Stomach (tissue), 8 donors: ENCODE measurements at regions not wholly inside any gene's neighbourhood (a gene's known extent, or its start where the extent isn't known, plus 50 kb on each side); places are given as distances from the start of the nearest gene placed in this dataset.

Experiments
- DNase-seq, 2 donors: peaks; one replicate each; pipeline versions ENCODE4 v3.0.0 to v3.0.0-alpha.2; 2013 to 2019
- H3K27ac ChIP-seq, 5 donors: fragments of 200-600 bp in 4 of 5; sonication (generic) in 4 of 5; one replicate each; pipeline ENCODE4 v1.5.1; 2013 to 2019; ENCODE audit warnings: mild to moderate bottlenecking in 1 of 5, moderate library complexity in 1 of 5
- H3K27me3 ChIP-seq, 3 donors: fragments of 200-600 bp; sonication (generic); one replicate each; pipeline ENCODE4 v1.5.1; 2017 to 2019; ENCODE audit warnings: mixed run types in 1 of 3
- H3K36me3 ChIP-seq, 4 donors: fragments of 200-600 bp; sonication (generic); 1 replicate in 3 of 4; 2 replicates in 1 of 4; pipeline ENCODE4 v1.5.1; 2016 to 2019
- H3K4me1 ChIP-seq, 4 donors: fragments of 200-600 bp; sonication (generic); one replicate each; pipeline ENCODE4 v1.5.1; 2016 to 2019
- H3K4me3 ChIP-seq, 4 donors: fragments of 200-600 bp; sonication (generic) in 3 of 4; one replicate each; pipeline ENCODE4 v1.5.1; 2016 to 2019; ENCODE audit warnings: mild to moderate bottlenecking in 1 of 4
- H3K9me3 ChIP-seq, 4 donors: fragments of 200-600 bp; sonication (generic); one replicate each; pipeline ENCODE4 v1.5.1; 2016 to 2019
- CTCF ChIP-seq, 7 experiments: fragments of 450-650 bp in 4 of 7; fragments of 200-600 bp in 3 of 7; sonication (generic) in 3 of 7; IDR thresholded peaks; one replicate each; pipeline ENCODE4 v1.5.1; 2016 to 2019; ENCODE audit warnings: antibody characterized with exemption in 7 of 7, control low read depth in 2 of 7, mild to moderate bottlenecking in 1 of 7
- EP300 ChIP-seq: sonication (generic); formaldehyde crosslinking; IDR thresholded peaks from one replicate; pipeline ENCODE4 v1.6.1; 2017; ENCODE audit warnings: antibody characterized with exemption
- POLR2A ChIP-seq, 4 donors: fragments of 450-650 bp; IDR thresholded peaks; one replicate each; pipeline ENCODE4 v1.6.1; 2016; ENCODE audit warnings: antibody characterized with exemption in 4 of 4, control low read depth in 2 of 4, mild to moderate bottlenecking in 1 of 4, moderate library complexity in 1 of 4
- POLR2AphosphoS5 ChIP-seq, 3 donors: sonication (generic); formaldehyde crosslinking; IDR thresholded peaks; one replicate each; pipeline ENCODE4 v1.6.1; 2016; ENCODE audit warnings: antibody characterized with exemption in 3 of 3
- WGBS, 5 donors: extraction: QIAGEN DNeasy Blood & Tissue Kit in 3 of 5; methylation state at CpG; one replicate each; pipeline versions ENCODE4 v1.1.5 to v1.1.7; 2013 to 2018; 5-methylcytosine and 5-hydroxymethylcytosine counted together
- intact Hi-C: fragments of 100-400 bp; cut with DNase I; formaldehyde crosslinking; loops from one replicate; pipeline ENCODE4 v1.15.1; 2023; ENCODE audit warnings: low total_unique reads
- donor health status: healthy with polysubstance abuse.
- donor health status: Bipolar disorder and iron deficiency.
- donor health status: healthy.

- DNase-seq = no peak
- Histone ChIP-seq H3K36me3 (no peaks in the 10 kb centered on the region), H3K27me3 (peaks cover 0 to 28% (median 8%) of the 10 kb centered on the region in 3 donors), H3K4me3 (no peak overlapping the region), H3K4me1 (no peaks in the 10 kb centered on the region), H3K27ac (no peak overlapping the region), H3K9me3 (peaks cover 0 to 3% (median 0%) of the 10 kb centered on the region in 4 donors)
- intact Hi-C loops = no loop called here
- WGBS, 5 donors = 66 to 83% (median 74%) methylated on average over 6 of the region's 6 CpGs
- no peak for TF ChIP-seq CTCF (IDR thresholded peaks at IDR 0.05)
- no peak for TF ChIP-seq EP300
- no peak for TF ChIP-seq POLR2A (IDR thresholded peaks at IDR 0.05)
- TF ChIP-seq POLR2AphosphoS5 (IDR thresholded peaks at IDR 0.05) = no peak
These were observed 425.8 kb upstream of the B3GAT1 start for GRCh38 chr11:134837887-134838232.

- Histone ChIP-seq H3K4me1 (no peaks in the 10 kb centered on the region), H3K9me3 (peaks cover 0 to 6% (median 0%) of the 10 kb centered on the region in 4 donors), H3K27me3 (peaks cover 0 to 22% (median 3%) of the 10 kb centered on the region in 3 donors), H3K36me3 (no peaks in the 10 kb centered on the region), H3K4me3 (no peak overlapping the region), H3K27ac (no peak overlapping the region)
- DNase-seq = no peak
- intact Hi-C loops = no loop called here
- 57 to 79% (median 74%) methylated on average over 5 to 7 of the region's 7 CpGs for WGBS, 5 donors
- no peak for TF ChIP-seq CTCF (IDR thresholded peaks at IDR 0.05)
- TF ChIP-seq POLR2A (IDR thresholded peaks at IDR 0.05) = no peak
- TF ChIP-seq POLR2AphosphoS5 (IDR thresholded peaks at IDR 0.05) = no peak
- no peak for TF ChIP-seq EP300
These were observed 425.3 kb upstream of the B3GAT1 start for GRCh38 chr11:134837166-134837886.

- peaks cover 0 to 6% (median 0%) of the 10 kb centered on the region in 4 donors for H3K9me3 ChIP-seq
- H3K4me3 ChIP-seq = no peak overlapping the region
- whole genome bisulfite sequencing, 5 donors = 51 to 85% (median 67%) methylated on average over 4 of the region's 4 CpGs
- DNase-seq = no peak
- H3K4me1 ChIP-seq = no peaks in the 10 kb centered on the region
- no peak overlapping the region for H3K27ac ChIP-seq
- H3K27me3 ChIP-seq = peaks cover 0 to 16% (median 3%) of the 10 kb centered on the region in 3 donors
- H3K36me3 ChIP-seq = no peaks in the 10 kb centered on the region
- TF ChIP-seq POLR2AphosphoS5 (IDR thresholded peaks at IDR 0.05) (no peak), POLR2A (IDR thresholded peaks at IDR 0.05) (no peak), CTCF (IDR thresholded peaks at IDR 0.05) (no peak), EP300 (no peak)
- intact Hi-C loops = no loop called here
These were observed 424.5 kb upstream of the B3GAT1 start for GRCh38 chr11:134836561-134836960.

- no peaks in the 10 kb centered on the region for H3K36me3 ChIP-seq
- H3K9me3 ChIP-seq = peaks cover 0 to 10% (median 0%) of the 10 kb centered on the region in 4 donors
- peaks cover 0 to 6% (median 0%) of the 10 kb centered on the region in 3 donors for H3K27me3 ChIP-seq
- no peak for DNase-seq
- no peaks in the 10 kb centered on the region for H3K4me1 ChIP-seq
- H3K4me3 ChIP-seq = no peak overlapping the region
- H3K27ac ChIP-seq = no peak overlapping the region
- intact Hi-C loops = no loop called here
- TF ChIP-seq POLR2AphosphoS5 (IDR thresholded peaks at IDR 0.05) = no peak
- WGBS, 5 donors = 68 to 79% (median 75%) methylated on average over 5 of the region's 5 CpGs
These were observed 423.5 kb upstream of the B3GAT1 start for GRCh38 chr11:134835561-134835960.

GRCh38 chr11:134830312-134830711, 418.3 kb upstream of the B3GAT1 start:
- intact Hi-C loops = no loop called here
- no peak overlapping the region for H3K4me3 ChIP-seq
- TF ChIP-seq POLR2AphosphoS5 (IDR thresholded peaks at IDR 0.05) = no peak
- no peak for TF ChIP-seq CTCF (IDR thresholded peaks at IDR 0.05)
- TF ChIP-seq POLR2A (IDR thresholded peaks at IDR 0.05) = no peak
- TF ChIP-seq EP300 = no peak

More at GRCh38 chr11:134830312-134830711, 418.3 kb upstream of the B3GAT1 start:
- H3K4me1 ChIP-seq = no peaks in the 10 kb centered on the region
- no peaks in the 10 kb centered on the region for H3K36me3 ChIP-seq
- H3K27ac ChIP-seq = no peak overlapping the region
- H3K27me3 ChIP-seq = no peaks in the 10 kb centered on the region
- H3K9me3 ChIP-seq = peaks cover 0 to 12% (median 0%) of the 10 kb centered on the region in 4 donors
- DNase-seq = no peak
